ENCODE measurements at regions not wholly inside any gene's neighbourhood (a gene's known extent, or its start where the extent isn't known, plus 50 kb on each side); places are given as distances from the start of the nearest gene placed in this dataset.
A peak's percentile ranks its signal among the peaks of the same experiment; 100 is the strongest.

- TF ChIP-seq CTCF (IDR thresholded peaks at IDR 0.05) (peak in 1 of 7 experiments; percentile 42), POLR2AphosphoS5 (IDR thresholded peaks at IDR 0.05) (no peak), POLR2A (IDR thresholded peaks at IDR 0.05) (no peak), EP300 (IDR thresholded peaks at IDR 0.05) (no peak)
Observed at GRCh38 chr9:33722359-33722675, 73.0 kb upstream of the PRSS3 start.

Data from stomach (tissue), 4 donors.